ENCODE measurements at regions not wholly inside any gene's neighbourhood (a gene's known extent, or its start where the extent isn't known, plus 50 kb on each side); places are given as distances from the start of the nearest gene placed in this dataset.

DNA sequence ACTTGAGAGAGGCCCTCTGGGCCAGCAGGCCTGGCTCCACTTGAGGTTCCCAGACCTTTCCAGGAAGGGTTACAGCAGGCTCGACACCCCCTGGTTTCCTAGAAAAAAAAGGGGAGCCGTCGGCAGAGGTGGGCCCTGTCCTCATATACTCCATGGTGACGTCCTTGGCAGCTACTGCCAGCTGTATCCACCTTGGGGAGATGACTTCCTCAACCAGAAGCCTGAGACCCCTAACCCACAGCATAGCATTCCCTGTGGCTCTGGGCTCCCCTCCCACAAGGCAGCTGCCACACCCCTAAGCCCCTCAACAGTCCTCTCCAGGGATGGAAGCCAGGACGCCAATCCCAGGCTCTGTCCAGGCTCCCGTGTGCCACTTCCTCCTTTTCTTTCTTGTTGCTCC is 294.8 kb downstream of the CDC5L start:
- FAIRE-seq = no peak

DNA sequence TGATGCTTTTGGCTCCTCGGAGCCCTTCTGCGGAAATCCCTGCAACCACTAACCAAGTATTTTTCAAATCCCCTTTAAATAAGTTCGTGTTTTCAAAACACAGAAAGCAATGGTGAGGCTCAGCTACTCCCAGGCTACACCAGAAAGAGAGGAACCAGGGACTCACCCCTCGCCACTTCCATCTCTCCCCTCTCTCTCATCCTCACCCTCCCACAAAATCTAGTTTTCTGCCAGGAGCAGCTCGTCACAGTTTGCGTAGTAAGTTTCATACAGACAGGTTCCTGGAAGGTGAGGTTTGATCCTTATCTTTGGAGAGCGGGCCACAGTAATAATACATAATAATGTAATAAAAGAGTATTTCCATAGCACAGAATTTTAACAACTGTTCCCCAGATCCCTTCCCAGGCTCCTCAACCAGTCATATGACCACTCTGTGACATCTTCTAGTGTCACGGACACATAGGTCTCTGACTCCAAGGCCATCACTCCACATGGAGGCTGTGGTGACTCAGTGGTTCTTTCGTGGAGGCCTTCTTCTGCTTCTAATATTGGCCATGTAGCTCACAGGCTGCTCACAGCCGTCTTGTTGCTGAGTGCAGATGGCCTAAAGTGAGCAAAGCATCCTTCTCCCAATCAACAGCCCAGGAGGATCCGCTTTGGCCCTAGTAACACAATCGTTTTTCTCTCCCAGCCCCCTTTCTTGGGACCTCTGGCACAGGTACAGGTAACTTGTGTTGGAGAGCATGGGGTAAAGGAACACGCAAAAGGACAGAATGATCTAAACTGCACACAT is 295.7 kb downstream of the CDC5L start:
- no peak for FAIRE-seq

DNA sequence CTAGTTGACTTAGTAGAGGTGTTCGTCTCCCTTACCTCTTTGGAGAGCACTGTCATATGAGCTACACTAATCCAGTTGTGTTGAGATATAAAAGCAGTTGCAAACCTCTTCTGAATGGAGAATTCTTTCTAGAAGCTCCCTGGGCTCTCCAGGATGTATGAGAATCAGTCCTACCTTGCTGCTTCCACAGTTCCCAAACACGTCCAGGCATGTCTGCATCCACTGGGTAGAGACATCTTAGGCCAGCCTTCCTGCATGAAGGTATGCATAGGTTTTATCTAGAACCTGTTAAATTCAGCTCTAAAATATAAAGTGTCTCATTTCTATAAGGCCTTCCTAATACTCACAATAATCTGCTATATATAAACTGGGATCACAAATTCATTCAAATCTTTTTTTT is 297.7 kb downstream of the CDC5L start:
- no peak for FAIRE-seq

DNA sequence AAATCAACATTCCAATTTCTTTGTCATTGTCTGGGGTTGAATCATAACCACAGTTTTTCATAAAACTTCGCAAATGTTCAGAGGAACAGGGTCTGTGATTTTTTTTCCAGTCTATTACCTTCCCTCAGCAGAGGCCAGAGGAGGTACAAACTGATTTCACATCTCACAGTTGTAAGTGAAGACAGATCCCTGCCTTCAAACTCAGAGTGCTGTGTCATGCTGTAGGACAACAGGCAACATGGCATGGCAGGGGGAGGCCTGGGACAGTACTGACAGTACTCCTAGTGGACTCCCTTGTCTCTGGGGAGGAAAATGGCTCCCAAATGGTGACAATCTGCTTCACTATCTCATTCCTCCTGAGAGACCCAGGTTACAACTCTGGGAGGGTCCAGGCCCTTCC is 308.6 kb downstream of the CDC5L start:
- no peak for FAIRE-seq

DNA sequence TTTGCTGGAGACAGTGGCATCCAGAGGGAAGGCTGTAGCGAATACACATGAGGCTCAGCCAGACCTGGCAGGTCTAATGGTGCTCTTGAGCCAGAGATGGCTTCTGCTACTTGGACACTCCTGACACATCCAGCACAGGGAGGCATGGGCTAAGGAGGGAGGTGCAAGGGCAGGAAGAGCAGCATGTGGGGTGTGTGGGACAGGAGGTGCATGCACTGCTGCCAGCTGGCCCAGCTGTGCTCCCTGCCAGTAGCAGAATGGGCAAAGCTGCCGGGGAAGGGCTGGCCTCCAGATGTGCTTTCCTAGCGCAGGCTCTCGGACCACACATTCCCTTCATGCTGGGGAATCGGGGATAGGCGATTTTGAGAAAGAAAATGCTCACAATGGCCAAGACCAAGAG is 309.2 kb downstream of the CDC5L start:
- no peak for FAIRE-seq

DNA sequence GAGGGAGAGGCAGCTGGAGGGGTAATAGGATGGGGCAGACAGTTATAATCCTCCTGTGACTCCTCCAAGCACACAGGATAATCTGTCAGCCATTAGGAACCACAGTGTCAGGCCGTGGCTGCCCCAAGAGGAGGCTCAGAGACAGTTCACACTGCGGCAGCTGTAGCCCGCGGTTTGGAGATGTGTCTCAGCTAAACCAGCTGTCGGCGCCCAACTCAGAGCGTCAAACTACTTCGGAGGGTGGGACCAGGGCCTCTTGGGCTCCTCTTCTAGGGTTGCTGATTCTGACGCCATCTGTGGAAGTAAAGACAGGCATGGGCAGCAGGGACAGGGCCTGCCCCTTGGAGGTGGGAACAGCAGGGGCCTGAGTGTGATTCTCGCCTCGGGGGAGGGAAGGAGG is 309.8 kb downstream of the CDC5L start:
- no peak for FAIRE-seq

DNA sequence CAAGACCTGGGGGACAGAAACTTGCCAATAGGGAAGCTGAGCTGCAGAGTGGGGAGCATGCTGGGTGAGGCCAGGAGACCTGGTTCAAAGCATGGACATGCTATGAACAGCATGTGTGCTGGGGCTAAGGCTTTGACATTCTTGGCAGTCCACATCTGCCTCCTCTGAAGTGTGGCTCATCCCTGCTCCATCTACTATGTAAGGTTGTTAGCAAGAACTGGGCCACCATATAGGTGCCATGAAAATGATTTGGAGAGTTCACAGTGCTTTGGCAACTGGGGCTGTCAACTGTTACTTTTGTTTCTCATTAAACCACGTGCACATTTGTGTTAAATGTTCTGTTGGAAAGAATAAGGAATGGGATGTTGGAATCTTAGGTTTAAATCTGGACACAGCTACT is 311.1 kb downstream of the CDC5L start:
- FAIRE-seq = no peak

DNA sequence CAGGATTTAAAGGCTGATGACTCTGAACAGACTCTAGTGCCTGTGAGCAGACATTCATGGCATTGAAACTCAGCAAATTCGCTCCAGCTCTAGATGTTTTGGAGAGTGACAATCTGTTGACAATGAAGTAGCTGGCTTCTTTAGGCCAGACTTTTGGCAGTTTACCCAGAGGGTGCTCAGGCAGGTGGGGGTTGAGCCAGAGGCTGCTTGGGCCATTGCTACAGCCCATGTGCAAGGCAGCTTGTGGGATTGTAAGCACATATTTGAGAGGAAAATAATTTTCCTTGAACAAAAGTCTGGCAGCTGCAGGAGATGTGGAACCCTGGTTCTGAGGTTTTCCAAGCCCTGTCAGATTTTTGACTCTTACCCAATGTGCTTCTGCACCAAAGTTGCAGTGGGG is 311.6 kb downstream of the CDC5L start:
- FAIRE-seq = no peak

DNA sequence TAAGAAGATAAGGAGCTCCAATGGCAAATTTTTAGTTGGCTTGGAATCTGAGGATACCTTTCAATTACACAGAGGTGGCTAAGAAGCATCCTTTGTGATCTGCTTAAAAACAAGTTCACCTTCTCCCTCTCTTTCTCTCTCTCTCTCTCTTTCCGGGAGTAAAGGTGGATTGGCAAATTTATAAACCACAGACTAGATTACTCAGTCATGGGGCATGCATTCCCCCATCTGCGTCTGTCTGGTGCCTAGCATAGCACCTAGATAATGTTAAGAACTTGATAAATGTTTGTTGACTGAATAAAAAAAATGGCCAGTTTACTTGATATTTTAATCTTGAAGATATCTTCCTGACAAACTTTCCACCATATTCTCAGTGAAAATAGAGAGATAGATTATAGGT is 312.3 kb downstream of the CDC5L start:
- no peak for FAIRE-seq

DNA sequence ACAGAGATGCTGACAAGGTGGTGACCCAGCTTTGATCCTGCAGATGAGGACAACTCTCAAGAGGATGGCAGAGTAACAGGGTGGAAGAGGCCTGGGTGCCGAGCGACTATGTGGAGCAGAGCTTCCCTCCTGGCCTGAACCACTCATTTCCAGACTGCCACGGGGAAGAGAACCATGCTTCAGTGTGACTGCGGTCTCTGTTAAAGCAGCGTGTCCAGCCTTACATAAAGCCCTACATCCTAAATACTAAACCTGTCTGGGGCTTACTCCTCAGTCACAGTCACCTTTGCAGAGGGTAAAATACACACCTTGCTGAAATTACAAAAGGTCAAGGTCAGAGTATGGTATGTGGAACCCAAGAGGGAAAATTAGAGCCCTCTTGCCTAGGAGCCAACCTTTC is 312.9 kb downstream of the CDC5L start:
- FAIRE-seq = no peak

DNA sequence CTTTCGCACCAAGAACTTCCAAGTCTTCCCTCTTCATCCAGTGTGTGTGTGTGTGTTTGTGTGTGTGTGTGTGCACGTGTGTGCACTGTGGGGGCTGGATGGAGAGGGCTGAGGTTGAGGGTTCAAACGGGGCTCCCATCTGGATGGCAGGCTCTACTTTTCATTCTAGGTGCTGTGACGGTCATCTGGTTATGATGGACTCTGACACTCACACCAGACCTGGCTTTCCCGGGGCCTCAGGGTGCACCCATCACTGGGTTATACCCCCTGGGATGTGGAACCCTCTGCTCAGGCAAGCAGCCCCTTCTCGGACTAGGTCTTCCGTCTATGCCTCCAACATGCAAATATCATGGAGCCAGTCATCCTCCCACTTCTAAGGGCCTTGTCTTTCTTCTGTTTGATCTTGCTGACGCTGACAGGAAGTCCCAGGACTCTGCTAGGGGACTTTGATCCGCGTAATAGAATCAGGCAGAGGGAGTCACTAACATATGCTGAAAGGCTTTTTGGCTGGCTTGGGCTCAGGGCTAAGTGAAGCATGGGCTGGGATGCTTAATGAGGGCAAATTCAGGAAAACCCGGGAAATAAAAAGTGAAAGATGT is 313.6 kb downstream of the CDC5L start:
- no peak for FAIRE-seq

DNA sequence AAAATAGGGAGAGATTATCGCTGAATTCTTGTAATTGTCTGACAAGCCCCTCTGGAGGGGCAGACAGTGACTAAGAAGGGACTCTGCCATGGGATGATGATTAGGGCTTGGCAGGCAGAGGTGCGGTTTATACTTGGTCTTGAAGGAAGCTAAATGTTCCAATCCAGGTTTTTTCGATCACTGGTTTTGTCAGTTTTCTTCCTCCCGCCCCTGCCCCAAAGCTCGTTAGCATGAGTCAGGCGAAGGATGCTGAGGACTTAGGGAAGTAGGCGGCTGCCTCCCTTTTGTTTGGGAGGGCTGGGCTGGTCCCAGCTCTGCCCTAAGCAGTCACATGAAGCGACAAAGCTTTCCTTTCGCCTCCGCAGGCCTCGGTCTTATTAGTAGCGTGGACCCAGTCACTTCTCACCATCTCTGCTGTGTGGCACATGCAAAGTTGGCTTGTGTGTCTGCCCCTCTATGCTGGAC is 314.2 kb downstream of the CDC5L start:
- no peak for FAIRE-seq

DNA sequence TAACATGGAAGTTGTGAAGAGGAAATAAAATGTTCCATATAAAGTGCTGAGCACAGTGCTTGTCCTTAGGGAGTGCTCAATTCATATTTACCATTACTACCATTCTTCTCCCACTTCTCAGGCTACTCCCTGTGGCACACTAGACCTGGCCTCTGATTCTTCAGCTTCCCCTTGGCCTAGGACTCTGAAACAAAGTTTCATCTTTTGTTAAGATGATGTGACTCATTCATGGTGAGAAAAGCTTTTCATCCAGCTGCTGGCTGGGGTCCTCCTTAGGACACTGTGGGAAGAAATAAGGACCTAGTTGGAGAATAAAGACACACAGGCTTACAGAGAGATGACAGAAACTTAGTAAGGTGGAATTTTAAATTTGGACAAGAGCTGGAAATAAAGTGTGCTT is 314.8 kb downstream of the CDC5L start:
- FAIRE-seq = no peak

DNA sequence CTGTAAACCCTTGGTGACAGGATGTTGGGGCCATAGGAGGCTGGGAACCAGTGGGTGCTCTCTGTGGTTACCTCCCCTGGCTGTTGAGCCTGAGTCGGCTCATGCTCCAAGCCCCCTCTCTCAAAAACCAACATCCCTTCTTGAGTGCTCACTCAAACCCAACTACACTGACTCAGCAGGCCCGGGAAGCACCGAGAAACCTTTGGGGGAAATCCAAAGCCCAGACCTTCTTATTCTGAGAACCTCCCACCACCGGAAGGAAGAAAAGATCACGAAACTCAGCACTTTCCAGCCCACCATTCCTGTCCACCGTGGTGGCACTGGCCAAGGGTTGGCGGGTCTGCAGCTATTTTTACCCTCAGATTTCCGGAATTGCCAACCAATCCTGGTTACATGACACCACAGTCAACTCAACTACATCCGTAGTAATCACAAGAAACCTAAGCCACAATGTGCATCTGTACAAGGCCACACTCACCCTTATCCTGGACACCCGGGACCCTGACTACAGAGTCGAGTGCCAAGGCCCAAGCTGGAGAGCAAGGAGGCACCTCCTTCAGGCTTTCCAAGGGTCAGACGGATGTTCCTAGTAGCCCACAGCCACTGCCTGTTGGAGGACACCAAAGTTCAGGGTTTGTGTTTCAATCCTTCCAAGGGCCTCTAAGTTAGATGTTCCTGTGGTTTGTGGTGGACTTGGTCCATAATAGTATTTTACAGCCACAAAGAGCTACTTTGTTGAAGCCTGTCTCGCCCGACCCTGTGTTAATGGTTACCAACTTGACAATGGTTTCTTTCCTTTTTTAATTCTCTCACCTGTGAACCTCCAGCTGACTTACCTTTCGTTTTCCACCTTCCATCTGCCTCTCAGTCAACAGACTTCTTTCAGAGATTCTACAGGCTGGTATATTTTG is 317.0 kb downstream of the CDC5L start:
- no peak for FAIRE-seq

DNA sequence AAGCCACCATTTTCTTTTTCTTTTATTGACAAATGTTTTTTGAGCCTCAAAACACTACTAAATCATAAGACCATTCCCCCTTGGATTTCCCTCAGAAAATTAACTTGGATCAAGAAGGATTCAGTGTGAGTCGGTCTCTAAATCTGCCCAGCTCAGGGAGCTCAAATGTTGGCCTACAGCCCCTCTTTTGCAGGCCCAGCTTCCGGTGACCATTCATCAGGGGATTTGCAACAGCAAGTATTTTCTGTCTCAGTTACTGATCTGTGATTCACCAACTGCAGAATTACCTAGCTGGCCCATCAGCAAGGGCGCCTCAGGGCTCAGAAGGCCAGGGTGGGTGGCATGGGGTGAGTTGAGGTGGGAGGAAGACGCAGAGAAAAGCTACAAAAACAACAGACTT is 318.1 kb downstream of the CDC5L start:
- no peak for FAIRE-seq

DNA sequence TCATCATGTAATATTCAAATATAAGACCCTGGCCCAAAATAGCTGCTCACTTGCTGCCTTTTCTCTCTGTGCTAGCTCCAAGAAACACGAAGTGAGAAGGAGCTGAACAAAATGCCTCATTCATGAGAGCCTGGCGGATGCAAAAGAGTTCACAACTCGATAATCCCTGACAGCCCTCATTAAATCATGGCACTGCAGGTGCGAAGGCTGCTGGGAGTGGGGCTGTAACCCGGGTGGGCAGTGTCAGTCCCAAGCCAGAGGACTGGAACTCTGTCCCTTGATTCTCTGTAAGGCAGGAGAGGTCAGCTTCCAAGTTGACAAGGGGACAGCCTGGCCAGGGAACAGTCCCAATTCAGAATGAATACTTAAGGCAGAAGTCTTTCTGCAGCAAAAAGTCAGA is 318.5 kb downstream of the CDC5L start:
- FAIRE-seq = no peak

DNA sequence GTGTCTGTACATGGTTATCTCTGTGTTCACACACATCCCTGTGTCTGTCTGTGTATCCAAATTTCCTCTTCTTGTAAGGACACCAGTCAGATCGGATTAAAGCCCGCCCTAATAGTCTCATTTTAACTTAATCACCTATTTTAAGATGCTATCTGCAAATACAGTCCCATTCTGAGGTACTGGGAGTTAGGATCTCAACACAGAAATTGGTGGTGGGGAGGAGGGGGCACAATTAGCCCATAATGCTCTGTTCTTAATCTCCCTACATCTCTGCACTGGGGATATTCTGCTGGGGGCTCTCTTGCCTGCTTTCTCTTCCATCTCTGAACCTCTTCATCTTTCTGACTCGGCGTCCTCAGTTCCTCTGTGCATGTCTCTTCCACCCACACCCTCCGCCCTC is 320.7 kb downstream of the CDC5L start:
- no peak for FAIRE-seq

DNA sequence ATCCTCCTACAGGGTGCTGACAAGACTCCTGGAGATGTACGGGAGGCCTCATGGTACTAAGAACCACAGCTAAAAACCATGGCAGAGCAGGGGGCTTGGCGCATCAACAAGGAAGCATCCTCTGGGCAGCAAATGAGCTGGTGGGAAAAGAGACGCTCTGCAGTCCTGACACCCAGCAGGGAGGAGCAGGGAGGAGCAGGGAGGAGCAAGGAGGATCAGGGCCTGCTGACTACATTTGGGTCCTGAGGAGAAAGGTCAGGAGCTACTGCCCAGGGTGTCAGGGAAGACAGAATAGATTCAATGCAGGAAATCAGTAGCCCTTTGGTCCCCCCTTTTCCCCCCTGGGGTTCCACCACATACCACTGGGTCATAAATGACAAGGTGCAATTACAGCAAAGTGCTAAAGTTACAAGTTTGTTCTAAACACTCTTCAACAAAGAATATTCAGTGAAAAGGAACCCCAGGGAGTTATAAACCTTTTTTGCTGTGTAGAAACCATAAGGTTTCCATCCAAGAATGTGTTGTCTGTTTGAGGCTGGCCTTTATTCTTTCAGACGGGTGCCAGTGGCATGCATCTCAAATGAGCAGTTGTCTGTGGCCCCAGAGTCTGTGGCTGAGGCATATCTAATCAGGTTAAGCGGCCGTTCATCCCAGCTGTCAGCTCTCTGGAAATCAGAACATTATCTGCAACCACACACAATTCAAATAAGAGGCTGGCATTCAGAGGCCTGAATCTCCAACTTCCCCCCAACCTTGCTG is 325.0 kb downstream of the CDC5L start:
- no peak for FAIRE-seq

DNA sequence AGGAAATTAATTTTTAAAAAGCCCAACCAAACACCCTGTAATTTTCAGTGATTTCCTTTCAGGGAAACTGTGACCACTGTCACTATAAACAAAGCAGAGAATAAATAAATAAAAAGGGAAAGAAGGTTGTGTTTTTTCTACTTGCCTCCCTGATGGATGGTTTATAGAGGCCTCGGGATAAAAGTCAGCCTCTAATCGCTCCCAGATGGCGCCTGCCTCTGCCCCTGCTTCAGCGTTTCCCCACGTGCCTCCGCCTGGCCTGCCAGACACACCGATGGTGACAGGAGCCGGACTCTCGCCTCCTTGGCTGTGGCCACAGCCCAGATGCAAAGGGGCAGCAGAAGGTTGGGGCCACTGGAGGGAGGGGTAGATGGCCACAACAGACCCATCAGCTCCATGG is 327.7 kb downstream of the CDC5L start:
- FAIRE-seq = no peak

DNA sequence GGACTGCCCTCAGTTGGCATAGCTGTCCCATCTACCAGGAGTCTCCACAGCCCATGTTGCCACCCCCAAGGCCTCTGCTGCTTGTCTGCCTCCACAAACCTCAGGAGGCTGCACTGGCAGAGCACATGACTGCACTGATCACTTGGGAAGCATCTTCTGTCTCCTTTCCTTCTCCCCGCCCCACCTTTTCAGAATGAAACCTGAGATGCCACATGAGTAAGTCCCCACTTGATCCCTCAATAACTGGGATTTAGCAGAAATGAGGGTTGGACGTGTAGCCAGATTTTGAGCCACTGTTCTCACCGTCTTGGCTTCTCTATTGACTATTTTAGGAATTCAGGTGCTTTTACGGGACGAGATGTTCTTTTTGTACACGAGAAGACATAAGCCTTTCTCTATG is 328.4 kb downstream of the CDC5L start:
- FAIRE-seq = no peak

DNA sequence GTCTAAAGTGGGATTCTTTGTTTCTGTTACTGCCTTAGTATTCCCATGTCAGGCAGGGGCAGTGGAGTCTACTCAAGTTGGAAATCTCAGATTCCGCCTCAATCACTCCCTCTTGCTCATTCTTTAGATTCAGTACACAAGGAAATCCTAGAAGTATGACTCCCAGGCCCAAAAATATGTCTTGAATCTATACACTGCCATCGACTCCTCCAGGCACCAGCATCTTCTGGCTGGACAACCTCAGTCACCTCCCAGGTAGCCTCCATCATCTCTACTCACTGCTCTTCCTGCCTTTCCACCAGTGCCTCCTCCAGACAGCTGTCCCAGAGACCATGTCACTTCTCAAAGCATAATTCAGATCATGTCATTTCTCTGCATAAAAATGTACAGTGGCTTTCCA is 329.9 kb downstream of the CDC5L start:
- FAIRE-seq = no peak

DNA sequence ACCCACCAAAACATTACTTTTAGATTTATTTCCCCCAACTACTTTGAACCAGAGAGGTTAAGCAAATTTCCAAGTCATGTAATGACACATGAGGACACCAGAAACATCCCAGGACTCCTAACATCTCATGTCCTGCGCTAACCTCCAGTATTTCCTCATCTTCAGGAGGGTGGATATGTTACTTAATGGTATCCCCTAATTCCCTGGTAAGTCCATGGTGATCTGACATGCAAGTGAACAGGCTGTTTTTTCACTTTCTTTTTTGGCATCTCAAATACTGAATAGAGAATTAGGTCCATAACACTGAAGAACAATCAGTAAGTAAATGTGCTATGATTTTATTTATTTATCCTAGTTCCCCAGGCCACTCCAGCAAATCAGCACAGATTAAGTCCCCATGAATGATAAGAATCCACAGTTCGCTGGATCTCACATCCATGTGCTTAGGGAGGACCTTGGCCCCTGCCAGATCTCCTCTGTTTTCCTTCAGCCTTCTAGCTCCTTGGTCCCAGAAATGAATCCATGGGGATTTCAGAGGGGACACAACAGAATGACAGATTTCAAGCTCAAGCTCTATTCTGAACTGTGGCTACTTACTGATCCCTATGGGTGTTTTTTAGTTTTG is 334.6 kb downstream of the CDC5L start:
- no peak for FAIRE-seq

All from endometrium (tissue), 2 donors.